Kidney epithelial cell (primary cell): ENCODE measurements at regions not wholly inside any gene's neighbourhood (a gene's known extent, or its start where the extent isn't known, plus 50 kb on each side); places are given as distances from the start of the nearest gene placed in this dataset.

Experiments
- DNase-seq: peaks from one replicate; pipeline ENCODE4 v3.0.0-alpha.2; 2010; ENCODE audit warnings: low read depth
- H3K27me3 ChIP-seq: 2 replicates; pipeline ENCODE4 v1.6.0; 2011; ENCODE audit warnings: low read length; ENCODE audit not compliant: control insufficient read depth, insufficient read depth
- H3K36me3 ChIP-seq: 2 replicates; pipeline ENCODE4 v1.5.1; 2011; ENCODE audit warnings: low read length; ENCODE audit not compliant: control insufficient read depth, insufficient read depth
- H3K4me3 ChIP-seq: 2 replicates; pipeline ENCODE4 v1.5.1; 2011; ENCODE audit warnings: low read depth, mild to moderate bottlenecking, control low read depth, low read length
- CTCF ChIP-seq: IDR thresholded peaks from 2 replicates; pipeline ENCODE4 v1.5.1; 2011; ENCODE audit warnings: mild to moderate bottlenecking, moderate library complexity, low read length, control low read depth, inconsistent platforms; ENCODE audit not compliant: insufficient read depth, poor library complexity, severe bottlenecking

- no peak for TF ChIP-seq CTCF
Observed at GRCh38 chr7:426510-426909, 93.1 kb downstream of the PDGFA start.

GRCh38 chr7:427506-428103 is 92.0 kb downstream of the PDGFA start:
- peaks cover 3% of the 10 kb centered on the region for H3K27me3 ChIP-seq
- no peak overlapping the region for H3K4me3 ChIP-seq
- no peak for TF ChIP-seq CTCF
- no peaks in the 10 kb centered on the region for H3K36me3 ChIP-seq
- DNase-seq: no peak

More at GRCh38 chr7:426510-426909, 93.1 kb downstream of the PDGFA start:
- Histone ChIP-seq H3K36me3 (no peaks in the 10 kb centered on the region), H3K4me3 (no peak overlapping the region), H3K27me3 (no peaks in the 10 kb centered on the region)
- no peak for DNase-seq

GRCh38 chr7:428387-428786 is 91.3 kb downstream of the PDGFA start:
- peaks cover 5% of the 10 kb centered on the region for H3K27me3 ChIP-seq
- no peak overlapping the region for H3K4me3 ChIP-seq
- DNase-seq: no peak
- no peak for TF ChIP-seq CTCF
- no peaks in the 10 kb centered on the region for H3K36me3 ChIP-seq

GRCh38 chr7:428927-429827 is 90.5 kb downstream of the PDGFA start:
- no peaks in the 10 kb centered on the region for H3K36me3 ChIP-seq
- H3K4me3 ChIP-seq: no peak overlapping the region
- peaks cover 5% of the 10 kb centered on the region for H3K27me3 ChIP-seq
- no peak for DNase-seq
- TF ChIP-seq CTCF: no peak

GRCh38 chr7:429828-430180 is 89.8 kb downstream of the PDGFA start:
- Histone ChIP-seq H3K4me3 (no peak overlapping the region), H3K27me3 (peaks cover 5% of the 10 kb centered on the region), H3K36me3 (no peaks in the 10 kb centered on the region)
- no peak for TF ChIP-seq CTCF
- no peak for DNase-seq
